ENCODE measurements at regions not wholly inside any gene's neighbourhood (a gene's known extent, or its start where the extent isn't known, plus 50 kb on each side); places are given as distances from the start of the nearest gene placed in this dataset.

- Histone ChIP-seq H3K4me3 (ENCODE audit: low read length) (no peak overlapping the region), H3K4me1 (ENCODE audit: control insufficient read depth, insufficient read depth, low read length) (no peaks in the 10 kb centered on the region), H3K27ac (ENCODE audit: low read length) (no peak overlapping the region), H3K9me3 (replicated peaks; ENCODE audit: control insufficient read depth, low read depth, low read length) (no peaks in the 10 kb centered on the region), H3K27me3 (ENCODE audit: control insufficient read depth, insufficient read depth, low read length) (no peaks in the 10 kb centered on the region), H3K36me3 (ENCODE audit: control insufficient read depth, insufficient read depth, low read length) (no peaks in the 10 kb centered on the region)
- DNase-seq, result no peak
- 85% methylated on average over 4 of the region's 4 CpGs for WGBS (ENCODE audit: insufficient coverage)
Measured at GRCh38 chr7:86214734-86215133, 429.0 kb upstream of the GRM3 start.

- no peak overlapping the region for H3K4me3 ChIP-seq (ENCODE audit: low read length)
- DNase-seq, result no peak
- no peaks in the 10 kb centered on the region for H3K36me3 ChIP-seq (ENCODE audit: control insufficient read depth, insufficient read depth, low read length)
- H3K27me3 ChIP-seq (ENCODE audit: control insufficient read depth, insufficient read depth, low read length), result no peaks in the 10 kb centered on the region
- no CpG with 5 or more reads among the region's 2 CpGs for WGBS (ENCODE audit: insufficient coverage)
- H3K9me3 ChIP-seq (replicated peaks; ENCODE audit: control insufficient read depth, low read depth, low read length), result no peaks in the 10 kb centered on the region
- no peaks in the 10 kb centered on the region for H3K4me1 ChIP-seq (ENCODE audit: control insufficient read depth, insufficient read depth, low read length)
- no peak overlapping the region for H3K27ac ChIP-seq (ENCODE audit: low read length)
Measured at GRCh38 chr7:86212976-86213375, 430.7 kb upstream of the GRM3 start.

GRCh38 chr7:86209036-86209435, 434.7 kb upstream of the GRM3 start:
- Histone ChIP-seq H3K36me3 (ENCODE audit: control insufficient read depth, insufficient read depth, low read length) (no peaks in the 10 kb centered on the region), H3K4me3 (ENCODE audit: low read length) (no peak overlapping the region), H3K4me1 (ENCODE audit: control insufficient read depth, insufficient read depth, low read length) (no peaks in the 10 kb centered on the region), H3K27ac (ENCODE audit: low read length) (no peak overlapping the region), H3K27me3 (ENCODE audit: control insufficient read depth, insufficient read depth, low read length) (no peaks in the 10 kb centered on the region), H3K9me3 (replicated peaks; ENCODE audit: control insufficient read depth, low read depth, low read length) (no peaks in the 10 kb centered on the region)
- 70% methylated on average over 3 of the region's 8 CpGs for WGBS (ENCODE audit: insufficient coverage)
- DNase-seq, result no peak

GRCh38 chr7:86207740-86208139, 436.0 kb upstream of the GRM3 start:
- Histone ChIP-seq H3K9me3 (replicated peaks; ENCODE audit: control insufficient read depth, low read depth, low read length) (peaks cover 5% of the 10 kb centered on the region), H3K27ac (ENCODE audit: low read length) (no peak overlapping the region), H3K36me3 (ENCODE audit: control insufficient read depth, insufficient read depth, low read length) (no peaks in the 10 kb centered on the region), H3K4me1 (ENCODE audit: control insufficient read depth, insufficient read depth, low read length) (no peaks in the 10 kb centered on the region), H3K4me3 (ENCODE audit: low read length) (no peak overlapping the region), H3K27me3 (ENCODE audit: control insufficient read depth, insufficient read depth, low read length) (no peaks in the 10 kb centered on the region)
- 91% methylated on average over 3 of the region's 3 CpGs for WGBS (ENCODE audit: insufficient coverage)
- DNase-seq, result no peak

- Histone ChIP-seq H3K9me3 (replicated peaks; ENCODE audit: control insufficient read depth, low read depth, low read length) (peaks cover 16% of the 10 kb centered on the region), H3K27me3 (ENCODE audit: control insufficient read depth, insufficient read depth, low read length) (no peaks in the 10 kb centered on the region), H3K36me3 (ENCODE audit: control insufficient read depth, insufficient read depth, low read length) (no peaks in the 10 kb centered on the region), H3K4me1 (ENCODE audit: control insufficient read depth, insufficient read depth, low read length) (no peaks in the 10 kb centered on the region), H3K4me3 (ENCODE audit: low read length) (no peak overlapping the region), H3K27ac (ENCODE audit: low read length) (no peak overlapping the region)
- no peak for DNase-seq
- WGBS (ENCODE audit: insufficient coverage), result no CpG with 5 or more reads among the region's 3 CpGs
Measured at GRCh38 chr7:86202833-86203232, 440.9 kb upstream of the GRM3 start.

- Histone ChIP-seq H3K27ac (ENCODE audit: low read length) (no peak overlapping the region), H3K4me3 (ENCODE audit: low read length) (no peak overlapping the region), H3K9me3 (replicated peaks; ENCODE audit: control insufficient read depth, low read depth, low read length) (peaks cover 16% of the 10 kb centered on the region), H3K36me3 (ENCODE audit: control insufficient read depth, insufficient read depth, low read length) (no peaks in the 10 kb centered on the region), H3K4me1 (ENCODE audit: control insufficient read depth, insufficient read depth, low read length) (no peaks in the 10 kb centered on the region), H3K27me3 (ENCODE audit: control insufficient read depth, insufficient read depth, low read length) (no peaks in the 10 kb centered on the region)
- WGBS (ENCODE audit: insufficient coverage), result 100% methylated on average over 3 of the region's 5 CpGs
- no peak for DNase-seq
Measured at GRCh38 chr7:86201767-86202166, 441.9 kb upstream of the GRM3 start.

- no CpG with 5 or more reads among the region's 3 CpGs for WGBS (ENCODE audit: insufficient coverage)
- no peak overlapping the region for H3K27ac ChIP-seq (ENCODE audit: low read length)
- H3K9me3 ChIP-seq (replicated peaks; ENCODE audit: control insufficient read depth, low read depth, low read length), result peaks cover 16% of the 10 kb centered on the region
- no peaks in the 10 kb centered on the region for H3K27me3 ChIP-seq (ENCODE audit: control insufficient read depth, insufficient read depth, low read length)
- no peak for DNase-seq
- no peaks in the 10 kb centered on the region for H3K36me3 ChIP-seq (ENCODE audit: control insufficient read depth, insufficient read depth, low read length)
- H3K4me1 ChIP-seq (ENCODE audit: control insufficient read depth, insufficient read depth, low read length), result no peaks in the 10 kb centered on the region
- no peak overlapping the region for H3K4me3 ChIP-seq (ENCODE audit: low read length)
Measured at GRCh38 chr7:86199881-86200614, 443.7 kb upstream of the GRM3 start.

- no peaks in the 10 kb centered on the region for H3K4me1 ChIP-seq (ENCODE audit: control insufficient read depth, insufficient read depth, low read length)
- H3K9me3 ChIP-seq (replicated peaks; ENCODE audit: control insufficient read depth, low read depth, low read length), result no peaks in the 10 kb centered on the region
- H3K4me3 ChIP-seq (ENCODE audit: low read length), result no peak overlapping the region
- DNase-seq, result no peak
- no peaks in the 10 kb centered on the region for H3K27me3 ChIP-seq (ENCODE audit: control insufficient read depth, insufficient read depth, low read length)
- H3K36me3 ChIP-seq (ENCODE audit: control insufficient read depth, insufficient read depth, low read length), result no peaks in the 10 kb centered on the region
- H3K27ac ChIP-seq (ENCODE audit: low read length), result no peak overlapping the region
Measured at GRCh38 chr7:86190351-86190750, 453.4 kb upstream of the GRM3 start.

GRCh38 chr7:86181474-86181873, 462.2 kb upstream of the GRM3 start:
- Histone ChIP-seq H3K27me3 (ENCODE audit: control insufficient read depth, insufficient read depth, low read length) (no peaks in the 10 kb centered on the region), H3K4me3 (ENCODE audit: low read length) (no peak overlapping the region), H3K4me1 (ENCODE audit: control insufficient read depth, insufficient read depth, low read length) (no peaks in the 10 kb centered on the region), H3K9me3 (replicated peaks; ENCODE audit: control insufficient read depth, low read depth, low read length) (no peaks in the 10 kb centered on the region), H3K36me3 (ENCODE audit: control insufficient read depth, insufficient read depth, low read length) (no peaks in the 10 kb centered on the region), H3K27ac (ENCODE audit: low read length) (no peak overlapping the region)
- no CpG with 5 or more reads among the region's 3 CpGs for WGBS (ENCODE audit: insufficient coverage)
- no peak for DNase-seq

- DNase-seq, result no peak
- Histone ChIP-seq H3K36me3 (ENCODE audit: control insufficient read depth, insufficient read depth, low read length) (no peaks in the 10 kb centered on the region), H3K4me3 (ENCODE audit: low read length) (no peak overlapping the region), H3K4me1 (ENCODE audit: control insufficient read depth, insufficient read depth, low read length) (no peaks in the 10 kb centered on the region), H3K27me3 (ENCODE audit: control insufficient read depth, insufficient read depth, low read length) (no peaks in the 10 kb centered on the region), H3K27ac (ENCODE audit: low read length) (no peak overlapping the region), H3K9me3 (replicated peaks; ENCODE audit: control insufficient read depth, low read depth, low read length) (no peaks in the 10 kb centered on the region)
- no CpG with 5 or more reads among the region's 1 CpG for WGBS (ENCODE audit: insufficient coverage)
Measured at GRCh38 chr7:86164827-86165226, 478.9 kb upstream of the GRM3 start.

- no peaks in the 10 kb centered on the region for H3K4me1 ChIP-seq (ENCODE audit: control insufficient read depth, insufficient read depth, low read length)
- WGBS (ENCODE audit: insufficient coverage), result 86% methylated on average over 3 of the region's 4 CpGs
Measured at GRCh38 chr7:86158111-86158510, 485.6 kb upstream of the GRM3 start.

More at GRCh38 chr7:86158111-86158510, 485.6 kb upstream of the GRM3 start:
- Histone ChIP-seq H3K36me3 (ENCODE audit: control insufficient read depth, insufficient read depth, low read length) (no peaks in the 10 kb centered on the region), H3K9me3 (replicated peaks; ENCODE audit: control insufficient read depth, low read depth, low read length) (peaks cover 12% of the 10 kb centered on the region), H3K27ac (ENCODE audit: low read length) (no peak overlapping the region), H3K27me3 (ENCODE audit: control insufficient read depth, insufficient read depth, low read length) (no peaks in the 10 kb centered on the region), H3K4me3 (ENCODE audit: low read length) (no peak overlapping the region)
- DNase-seq, result no peak

Data from muscle of leg (tissue), 3 donors.